Nephron progenitor cell (in vitro differentiated cells): ENCODE measurements at regions not wholly inside any gene's neighbourhood (a gene's known extent, or its start where the extent isn't known, plus 50 kb on each side); places are given as distances from the start of the nearest gene placed in this dataset.

Experiments used
- DNase-seq: peaks from one replicate; pipeline ENCODE4 v3.0.0; 2021
- H3K27ac Mint-ChIP-seq: 2 replicates; pipeline ENCODE4 v1.8.0; 2021; ENCODE audit warnings: mild to moderate bottlenecking, moderate library complexity, mixed read lengths
- H3K27me3 Mint-ChIP-seq: 2 replicates; pipeline ENCODE4 v1.8.0; 2021; ENCODE audit warnings: mild to moderate bottlenecking, low read depth, mixed read lengths; ENCODE audit not compliant: poor library complexity
- H3K36me3 Mint-ChIP-seq: 2 replicates; pipeline ENCODE4 v1.8.0; 2021; ENCODE audit warnings: low read depth, mixed read lengths
- H3K4me1 Mint-ChIP-seq: 2 replicates; pipeline ENCODE4 v1.8.0; 2021; ENCODE audit warnings: mixed read lengths
- H3K4me3 Mint-ChIP-seq: 2 replicates; pipeline ENCODE4 v1.8.0; 2021; ENCODE audit warnings: mild to moderate bottlenecking, moderate library complexity, mixed read lengths
- H3K9me3 Mint-ChIP-seq: 2 replicates; pipeline ENCODE4 v1.8.0; 2021; ENCODE audit warnings: mild to moderate bottlenecking, moderate library complexity, mixed read lengths
- TF ChIP-seq, protein P1 (sequence below): fragments of 200-600 bp; sonication (generic); IDR thresholded peaks from 2 replicates; pipeline ENCODE4 v1.5.0; 2021; ENCODE audit warnings: antibody characterized with exemption

DNA sequence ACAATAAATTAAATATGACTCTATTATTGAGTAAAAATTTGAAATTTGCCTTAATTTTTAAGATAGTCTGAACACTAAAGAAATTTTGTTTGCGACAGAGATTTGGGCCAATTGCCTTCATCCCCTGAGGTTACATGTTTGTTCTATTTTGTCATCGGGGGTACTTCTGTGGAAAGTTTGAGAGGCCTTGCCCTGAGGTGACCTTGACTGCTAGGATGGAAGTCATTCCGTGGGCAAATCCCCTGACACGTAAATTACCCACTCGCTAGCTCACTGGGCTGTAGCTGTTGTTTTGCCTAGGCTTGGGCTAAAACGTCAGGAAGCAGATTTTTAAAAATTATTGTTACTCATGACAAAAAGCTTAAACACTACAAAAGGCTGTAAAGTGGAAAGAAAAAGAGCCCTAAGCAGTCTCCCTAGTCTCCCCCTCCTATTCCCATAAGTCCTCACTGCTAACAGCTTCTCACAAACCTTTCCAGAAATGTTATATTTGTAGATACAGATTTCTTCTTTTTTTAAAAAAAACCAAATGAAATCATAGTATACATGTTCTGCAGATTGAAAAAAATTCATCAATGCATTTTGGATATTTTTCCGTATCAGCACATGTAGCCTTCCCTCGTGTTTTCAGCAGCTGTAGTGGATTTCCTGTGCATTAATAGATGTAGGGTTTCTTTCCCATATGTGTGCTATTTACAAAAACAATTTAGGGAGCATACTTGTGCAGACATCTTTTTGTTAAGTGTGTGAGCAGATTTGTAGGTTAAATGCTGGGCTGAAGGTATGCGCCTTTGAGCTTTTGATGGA lies 142.7 kb downstream of the MRPS6 start:
- peaks cover 4% of the 10 kb centered on the region for H3K27me3 Mint-ChIP-seq
- H3K9me3 Mint-ChIP-seq = peaks cover 24% of the 10 kb centered on the region
- H3K4me3 Mint-ChIP-seq = no peak overlapping the region
- H3K4me1 Mint-ChIP-seq = peaks cover 18% of the 10 kb centered on the region
- peaks cover 30% of the 10 kb centered on the region for H3K36me3 Mint-ChIP-seq
- DNase-seq = no peak
- TF ChIP-seq, protein P1, sequence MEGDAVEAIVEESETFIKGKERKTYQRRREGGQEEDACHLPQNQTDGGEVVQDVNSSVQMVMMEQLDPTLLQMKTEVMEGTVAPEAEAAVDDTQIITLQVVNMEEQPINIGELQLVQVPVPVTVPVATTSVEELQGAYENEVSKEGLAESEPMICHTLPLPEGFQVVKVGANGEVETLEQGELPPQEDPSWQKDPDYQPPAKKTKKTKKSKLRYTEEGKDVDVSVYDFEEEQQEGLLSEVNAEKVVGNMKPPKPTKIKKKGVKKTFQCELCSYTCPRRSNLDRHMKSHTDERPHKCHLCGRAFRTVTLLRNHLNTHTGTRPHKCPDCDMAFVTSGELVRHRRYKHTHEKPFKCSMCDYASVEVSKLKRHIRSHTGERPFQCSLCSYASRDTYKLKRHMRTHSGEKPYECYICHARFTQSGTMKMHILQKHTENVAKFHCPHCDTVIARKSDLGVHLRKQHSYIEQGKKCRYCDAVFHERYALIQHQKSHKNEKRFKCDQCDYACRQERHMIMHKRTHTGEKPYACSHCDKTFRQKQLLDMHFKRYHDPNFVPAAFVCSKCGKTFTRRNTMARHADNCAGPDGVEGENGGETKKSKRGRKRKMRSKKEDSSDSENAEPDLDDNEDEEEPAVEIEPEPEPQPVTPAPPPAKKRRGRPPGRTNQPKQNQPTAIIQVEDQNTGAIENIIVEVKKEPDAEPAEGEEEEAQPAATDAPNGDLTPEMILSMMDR = no peak
- H3K27ac Mint-ChIP-seq = no peak overlapping the region

DNA sequence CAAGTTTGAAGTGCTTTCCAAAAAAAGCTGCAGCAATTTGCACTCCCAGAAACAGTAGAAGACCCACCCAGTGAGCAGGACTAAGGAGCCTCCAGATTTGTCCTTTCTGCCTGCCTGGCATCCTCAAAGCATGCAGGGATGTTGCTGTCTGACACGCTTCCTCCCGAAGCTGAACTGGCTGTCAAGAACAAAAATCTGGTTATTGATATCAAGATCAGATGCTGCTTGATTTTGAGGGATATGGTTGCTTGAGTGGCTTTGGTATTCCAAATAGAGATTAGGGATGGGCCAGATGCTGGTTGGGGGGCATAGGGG lies 143.3 kb downstream of the MRPS6 start:
- Mint-ChIP-seq H3K27ac (no peak overlapping the region), H3K4me3 (no peak overlapping the region), H3K9me3 (peaks cover 24% of the 10 kb centered on the region), H3K4me1 (peaks cover 18% of the 10 kb centered on the region), H3K27me3 (peaks cover 4% of the 10 kb centered on the region), H3K36me3 (peaks cover 27% of the 10 kb centered on the region)
- TF ChIP-seq, protein P1 = no peak
- DNase-seq = no peak

DNA sequence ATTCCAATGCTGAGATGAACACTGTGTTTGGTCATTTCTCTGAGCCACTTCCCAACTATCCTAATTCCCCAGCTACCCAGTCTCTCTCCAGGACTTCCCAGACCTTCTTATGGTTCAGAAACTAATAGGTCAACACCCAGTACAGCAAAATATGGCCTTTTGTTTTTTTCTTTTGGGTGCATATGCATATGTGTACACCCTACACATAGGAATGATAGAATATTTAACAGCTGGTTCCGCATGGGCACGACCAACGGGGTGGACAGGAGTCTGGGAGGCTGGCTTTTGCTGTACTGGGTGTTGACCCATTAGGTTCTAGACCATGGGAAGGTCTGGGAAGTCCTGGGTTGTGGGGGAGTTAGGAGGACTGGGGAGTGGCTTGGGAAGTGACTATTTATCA lies 143.9 kb downstream of the MRPS6 start:
- peaks cover 18% of the 10 kb centered on the region for H3K4me1 Mint-ChIP-seq
- TF ChIP-seq, protein P1 = no peak
- DNase-seq = no peak
- no peak overlapping the region for H3K4me3 Mint-ChIP-seq
- no peak overlapping the region for H3K27ac Mint-ChIP-seq
- H3K27me3 Mint-ChIP-seq = peaks cover 6% of the 10 kb centered on the region
- peaks cover 31% of the 10 kb centered on the region for H3K36me3 Mint-ChIP-seq
- H3K9me3 Mint-ChIP-seq = peaks cover 24% of the 10 kb centered on the region

DNA sequence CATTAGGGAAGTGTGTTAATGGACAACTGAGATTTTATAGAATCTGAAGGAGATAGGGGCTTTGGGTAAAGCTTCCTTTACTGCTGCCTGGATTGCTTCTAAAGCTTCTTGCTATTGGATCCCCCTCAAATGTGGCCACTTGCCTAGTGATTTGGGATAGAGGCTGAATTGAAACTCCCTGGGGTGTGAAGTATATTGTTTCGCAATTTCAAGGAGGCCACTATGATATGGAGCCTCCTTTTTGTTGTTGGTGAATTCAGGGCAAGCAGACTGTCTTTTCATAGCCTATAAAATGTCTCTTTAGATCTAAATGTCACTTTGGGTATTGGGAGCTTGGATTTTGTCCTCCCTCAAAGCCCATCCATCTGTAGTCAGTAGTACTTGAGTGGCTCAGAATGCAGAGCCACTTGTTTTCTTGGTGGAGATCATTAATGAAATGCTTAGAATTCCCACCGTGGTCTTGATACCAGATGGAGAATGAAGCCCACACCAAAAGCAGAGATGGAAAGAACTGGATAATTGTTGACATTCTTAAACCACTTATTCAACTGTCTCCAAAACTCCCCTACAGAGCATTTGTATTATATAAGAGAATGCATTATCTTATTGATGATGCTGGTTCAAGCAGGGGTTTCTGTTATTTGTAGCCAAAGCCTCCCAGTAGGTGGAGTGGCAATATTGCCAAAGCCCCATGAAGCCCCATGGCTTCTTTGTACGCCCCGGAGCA lies 144.3 kb upstream of the KCNE2 start:
- no peak overlapping the region for H3K27ac Mint-ChIP-seq

GRCh38 chr21:34220556-34221195 lies 143.1 kb upstream of the KCNE2 start:
- Mint-ChIP-seq H3K4me3 (no peak overlapping the region), H3K36me3 (peaks cover 15% of the 10 kb centered on the region), H3K27me3 (peaks cover 6% of the 10 kb centered on the region), H3K27ac (no peak overlapping the region), H3K9me3 (no peaks in the 10 kb centered on the region), H3K4me1 (peaks cover 14% of the 10 kb centered on the region)
- DNase-seq = no peak
- TF ChIP-seq, protein P1 = no peak

More for the DNA sequence above, 144.3 kb upstream of the KCNE2 start:
- TF ChIP-seq, protein P1 = no peak
- peaks cover 6% of the 10 kb centered on the region for H3K27me3 Mint-ChIP-seq
- H3K9me3 Mint-ChIP-seq = peaks cover 11% of the 10 kb centered on the region
- H3K4me1 Mint-ChIP-seq = peaks cover 18% of the 10 kb centered on the region
- H3K4me3 Mint-ChIP-seq = no peak overlapping the region
- no peak for DNase-seq
- H3K36me3 Mint-ChIP-seq = peaks cover 27% of the 10 kb centered on the region
